ENCODE measurements at regions not wholly inside any gene's neighbourhood (a gene's known extent, or its start where the extent isn't known, plus 50 kb on each side); places are given as distances from the start of the nearest gene placed in this dataset.
A peak's percentile ranks its signal among the peaks of the same experiment; 100 is the strongest.

GRCh38 chr2:226427538-226428307, 371.9 kb downstream of the IRS1 start:
- no peak for ATAC-seq
- DNase-seq, result no peak
- intact Hi-C loops (cut with DNase I, micrococcal nuclease), result no loop called here

GRCh38 chr2:226426292-226426736, 373.3 kb downstream of the IRS1 start:
- ATAC-seq (no peak), DNase-seq (no peak)
- intact Hi-C loops (cut with DNase I, micrococcal nuclease), result no loop called here

- intact Hi-C loops (cut with DNase I, micrococcal nuclease), result no loop called here
- no peak for ATAC-seq
- DNase-seq, result no peak
Observed at GRCh38 chr2:226424971-226425370, 374.6 kb downstream of the IRS1 start.

- intact Hi-C loops (cut with DNase I, micrococcal nuclease), result no loop called here
Observed at GRCh38 chr2:226423498-226423960, 376.1 kb downstream of the IRS1 start.

GRCh38 chr2:226420646-226421045, 379.0 kb downstream of the IRS1 start:
- ATAC-seq, result no peak
- intact Hi-C loops (cut with DNase I, micrococcal nuclease), result no loop called here
- no peak for DNase-seq

More at GRCh38 chr2:226423498-226423960, 376.1 kb downstream of the IRS1 start:
- DNase-seq (peak in 1 of 2 donors; percentile 13), ATAC-seq (no peak)

- ATAC-seq (no peak), DNase-seq (no peak)
- intact Hi-C loops (cut with DNase I, micrococcal nuclease), result no loop called here
Observed at GRCh38 chr2:226418521-226418920, 381.1 kb downstream of the IRS1 start.

- intact Hi-C loops (cut with DNase I, micrococcal nuclease), result no loop called here
- ATAC-seq (no peak), DNase-seq (no peak)
Observed at GRCh38 chr2:226414335-226414734, 385.3 kb downstream of the IRS1 start.

- DNase-seq (no peak), ATAC-seq (no peak)
- intact Hi-C loops (cut with DNase I, micrococcal nuclease), result no loop called here
Observed at GRCh38 chr2:226413498-226414130, 386.0 kb downstream of the IRS1 start.

GRCh38 chr2:226411727-226412360, 387.8 kb downstream of the IRS1 start:
- intact Hi-C loops (cut with DNase I, micrococcal nuclease), result no loop called here
- peak; percentile 9 to 51 for DNase-seq
- peak; percentile 100 for ATAC-seq

GRCh38 chr2:226411205-226411604, 388.4 kb downstream of the IRS1 start:
- intact Hi-C loops (cut with DNase I, micrococcal nuclease), result no loop called here
- no peak for ATAC-seq
- DNase-seq, result no peak

GRCh38 chr2:226410247-226410835, 389.3 kb downstream of the IRS1 start:
- ATAC-seq (no peak), DNase-seq (no peak)
- intact Hi-C loops (cut with DNase I, micrococcal nuclease), result no loop called here

- intact Hi-C loops (cut with DNase I, micrococcal nuclease), result no loop called here
- ATAC-seq (no peak), DNase-seq (no peak)
Observed at GRCh38 chr2:226409134-226409533, 390.5 kb downstream of the IRS1 start.

- no peak for ATAC-seq
Observed at GRCh38 chr2:226408141-226408540, 391.5 kb downstream of the IRS1 start.

GRCh38 chr2:226407135-226407534, 392.5 kb downstream of the IRS1 start:
- DNase-seq (no peak), ATAC-seq (no peak)
- intact Hi-C loops (cut with DNase I, micrococcal nuclease), result no loop called here

More at GRCh38 chr2:226408141-226408540, 391.5 kb downstream of the IRS1 start:
- intact Hi-C loops (cut with DNase I, micrococcal nuclease), result no loop called here
- DNase-seq, result no peak

- intact Hi-C loops (cut with DNase I, micrococcal nuclease), result no loop called here
Observed at GRCh38 chr2:226405465-226405864, 394.2 kb downstream of the IRS1 start.

GRCh38 chr2:226403369-226403768, 396.3 kb downstream of the IRS1 start:
- DNase-seq (no peak), ATAC-seq (no peak)
- intact Hi-C loops (cut with DNase I, micrococcal nuclease), result no loop called here

More at GRCh38 chr2:226405465-226405864, 394.2 kb downstream of the IRS1 start:
- no peak for DNase-seq
- no peak for ATAC-seq

- no peak for ATAC-seq
- intact Hi-C loops (cut with DNase I, micrococcal nuclease), result no loop called here
- no peak for DNase-seq
Observed at GRCh38 chr2:226399006-226399405, 400.6 kb downstream of the IRS1 start.

GRCh38 chr2:226398580-226398979, 401.0 kb downstream of the IRS1 start:
- ATAC-seq (no peak), DNase-seq (no peak)
- intact Hi-C loops (cut with DNase I, micrococcal nuclease), result no loop called here

- ATAC-seq, result no peak
Observed at GRCh38 chr2:226396541-226396940, 403.1 kb downstream of the IRS1 start.

More at GRCh38 chr2:226396541-226396940, 403.1 kb downstream of the IRS1 start:
- no peak for DNase-seq
- intact Hi-C loops (cut with DNase I, micrococcal nuclease), result no loop called here

Measured in left colon (tissue), 2 donors.